Stimulated activated CD4-positive, alpha-beta T cell treated with anti-CD3 and anti-CD28 coated beads, Interleukin-15, amount 100 ng/mL, for 1 hour (primary cell): ENCODE measurements at regions not wholly inside any gene's neighbourhood (a gene's known extent, or its start where the extent isn't known, plus 50 kb on each side); places are given as distances from the start of the nearest gene placed in this dataset.
"Not testable (repeated sequence)": the region's sequence is repeated elsewhere in the genome, so short reads cannot be mapped to it uniquely, and the experiment has no call there.

Source experiments
- DNase-seq, 2 donors: peaks; one replicate each; pipeline ENCODE4 v3.0.0-alpha.2; 2020; ENCODE audit warnings: low read depth in 1 of 2, low spot score in 1 of 2

- DNase-seq, result no peak
Measured at GRCh38 chr5:147075187-147075586, 159.6 kb upstream of the STK32A start.

- DNase-seq, result no peak
Measured at GRCh38 chr5:147080391-147080790, 154.4 kb upstream of the STK32A start.

GRCh38 chr5:147081311-147081764 lies 153.5 kb upstream of the STK32A start:
- no peak for DNase-seq

GRCh38 chr5:147084702-147085101 lies 150.1 kb upstream of the STK32A start:
- no peak for DNase-seq

GRCh38 chr5:147085409-147085808 lies 149.4 kb upstream of the STK32A start:
- DNase-seq, result no peak

GRCh38 chr5:147092044-147092443 lies 142.8 kb upstream of the STK32A start:
- no peak for DNase-seq

- DNase-seq, result no peak
Measured at GRCh38 chr5:147093138-147093537, 141.7 kb upstream of the STK32A start.

- no peak for DNase-seq
Measured at GRCh38 chr5:147095740-147096139, 139.1 kb upstream of the STK32A start.

GRCh38 chr5:147098233-147098790 lies 136.5 kb upstream of the STK32A start:
- no peak for DNase-seq

GRCh38 chr5:147101659-147102369 lies 133.0 kb upstream of the STK32A start:
- DNase-seq, result no peak

- DNase-seq, result no peak
Measured at GRCh38 chr5:147112899-147113298, 121.9 kb upstream of the STK32A start.

GRCh38 chr5:147113967-147114366 lies 120.9 kb upstream of the STK32A start:
- DNase-seq, result no peak

GRCh38 chr5:147139759-147140158 lies 95.1 kb upstream of the STK32A start:
- not testable (repeated sequence) for DNase-seq

GRCh38 chr5:147140558-147140957 lies 94.3 kb upstream of the STK32A start:
- no peak for DNase-seq

- DNase-seq, result not testable (repeated sequence)
Measured at GRCh38 chr5:147141580-147141979, 93.2 kb upstream of the STK32A start.

GRCh38 chr5:147143215-147143614 lies 91.6 kb upstream of the STK32A start:
- DNase-seq, result no peak

GRCh38 chr5:147145328-147145727 lies 89.5 kb upstream of the STK32A start:
- no peak for DNase-seq

- no peak for DNase-seq
Measured at GRCh38 chr5:147148715-147149114, 86.1 kb upstream of the STK32A start.

- no peak for DNase-seq
Measured at GRCh38 chr5:147152086-147152485, 82.7 kb upstream of the STK32A start.

GRCh38 chr5:147154809-147155208 lies 80.0 kb upstream of the STK32A start:
- no peak for DNase-seq

GRCh38 chr5:147156012-147156411 lies 78.8 kb upstream of the STK32A start:
- no peak for DNase-seq

GRCh38 chr5:147160902-147161700 lies 73.7 kb upstream of the STK32A start:
- no peak for DNase-seq
